H1 (cell line): ENCODE measurements at regions not wholly inside any gene's neighbourhood (a gene's known extent, or its start where the extent isn't known, plus 50 kb on each side); places are given as distances from the start of the nearest gene placed in this dataset.

Source experiments
- CTCF ChIA-PET: fragments of 300-600 bp; sonication (Branson Sonifier 250); formaldehyde crosslinking; loops from one replicate; lab custom pipeline; 2021; ENCODE audit not compliant: partially characterized antibody; lab: Charles Lee
- POLR2A ChIA-PET: fragments of 300-600 bp; sonication (Branson Sonifier 250); formaldehyde crosslinking; loops from one replicate; lab custom pipeline; 2021; ENCODE audit warnings: inconsistent platforms; ENCODE audit not compliant: partially characterized antibody; lab: Charles Lee
- DNase-seq, 2 experiments: peaks; one replicate each; pipeline versions ENCODE4 v3.0.0 to v3.0.0-alpha.2; 2010 to 2022; ENCODE audit warnings: low spot score in 2 of 2, low read depth in 1 of 2, mixed read lengths in 1 of 2
- FAIRE-seq: peaks from 2 replicates; lab custom pipeline; 2011; peaks lifted over from hg19 to GRCh38; lab: Jason Lieb, UNC
- H2AFZ ChIP-seq: 2 replicates; pipeline ENCODE4 v1.8.1; 2012; ENCODE audit warnings: low read length, inconsistent platforms
- H2AK5ac ChIP-seq: 2 replicates; pipeline ENCODE4 v1.6.1; 2013; ENCODE audit warnings: low read depth, low read length
- H2BK120ac ChIP-seq: replicated peaks from 2 replicates; pipeline ENCODE3; 2013; ENCODE audit warnings: low read depth, low read length, inconsistent platforms
- H2BK12ac ChIP-seq: 2 replicates; pipeline ENCODE4 v1.6.1; 2013; ENCODE audit warnings: low read depth, low read length
- H2BK15ac ChIP-seq: 2 replicates; pipeline ENCODE4 v1.6.1; 2013; ENCODE audit warnings: low read length
- H2BK20ac ChIP-seq: 2 replicates; pipeline ENCODE4 v1.6.1; 2013; ENCODE audit warnings: low read length
- H2BK5ac ChIP-seq: 2 replicates; pipeline ENCODE4 v1.6.1; 2013; ENCODE audit warnings: low read depth, low read length
- H3K14ac ChIP-seq: 2 replicates; pipeline ENCODE4 v1.6.1; 2013; ENCODE audit warnings: inconsistent platforms; ENCODE audit not compliant: insufficient read length
- H3K18ac ChIP-seq: 2 replicates; pipeline ENCODE4 v1.6.1; 2013; ENCODE audit warnings: low read length; ENCODE audit errors: extremely low read depth
- H3K23ac ChIP-seq: 2 replicates; pipeline ENCODE4 v1.6.1; 2013; ENCODE audit warnings: inconsistent platforms; ENCODE audit not compliant: insufficient read length
- H3K23me2 ChIP-seq: 2 replicates; pipeline ENCODE4 v1.6.1; 2013; ENCODE audit warnings: low read depth, low read length
- H3K27ac ChIP-seq: 2 replicates; pipeline ENCODE4 v1.6.1; 2011; ENCODE audit warnings: low read depth, low read length, inconsistent platforms
- H3K27me3 ChIP-seq, 4 experiments: replicated peaks in 1 of 4; 1 replicate in 1 of 4; 2 replicates in 3 of 4; pipeline versions ENCODE4 v1.6.1 to v1.8.1; 2011 to 2013; ENCODE audit warnings: low read length in 3 of 4, mild to moderate bottlenecking in 3 of 4, inconsistent platforms in 2 of 4, mixed read lengths in 2 of 4, moderate library complexity in 1 of 4; ENCODE audit not compliant: control insufficient read depth in 3 of 4, insufficient read depth in 3 of 4; ENCODE audit errors: extremely low read depth in 1 of 4
- H3K36me3 ChIP-seq, 4 experiments: 2 replicates each; pipeline versions ENCODE4 v1.6.1 to v1.8.1; 2011 to 2013; ENCODE audit warnings: mild to moderate bottlenecking in 4 of 4, low read length in 3 of 4, moderate library complexity in 2 of 4, control low read depth in 1 of 4, inconsistent platforms in 1 of 4; ENCODE audit not compliant: insufficient read depth in 4 of 4, control insufficient read depth in 2 of 4
- H3K4ac ChIP-seq: replicated peaks from 2 replicates; pipeline ENCODE3; 2013; ENCODE audit warnings: low read length, low read depth, mixed read lengths, inconsistent platforms; ENCODE audit not compliant: insufficient read length
- H3K4me1 ChIP-seq, 4 experiments: replicated peaks in 1 of 4; 1 replicate in 1 of 4; 2 replicates in 3 of 4; pipeline versions ENCODE4 v1.6.1 to v1.8.1; 2011 to 2013; ENCODE audit warnings: low read length in 3 of 4, inconsistent platforms in 2 of 4, mixed read lengths in 1 of 4; ENCODE audit not compliant: insufficient read depth in 4 of 4, control insufficient read depth in 3 of 4
- H3K4me2 ChIP-seq, 2 experiments: 2 replicates each; pipeline versions ENCODE4 v1.6.1 to v1.8.1; 2011 to 2013; ENCODE audit warnings: low read depth in 2 of 2, low read length in 2 of 2, control low read depth in 1 of 2, inconsistent platforms in 1 of 2, mild to moderate bottlenecking in 1 of 2; ENCODE audit not compliant: insufficient read depth in 1 of 2
- H3K4me3 ChIP-seq, 4 experiments: fragments of 200-600, 300-600 bp in 1 of 4; sonication (generic), shearing (Covaris generic), sonication (Bioruptor Twin) in 1 of 4; 2 replicates each; pipeline versions ENCODE4 v1.5.1 to v1.8.1; 2011 to 2016; ENCODE audit warnings: low read length in 4 of 4, low read depth in 3 of 4, control low read depth in 2 of 4, inconsistent platforms in 2 of 4, mild to moderate bottlenecking in 2 of 4, mixed read lengths in 1 of 4, moderate library complexity in 1 of 4; ENCODE audit not compliant: insufficient read depth in 2 of 4; ENCODE audit errors: extremely low read depth in 1 of 4
- H3K56ac ChIP-seq: replicated peaks from 2 replicates; pipeline ENCODE3; 2013; ENCODE audit warnings: low read depth, mild to moderate bottlenecking, mixed read lengths, low read length, inconsistent platforms; ENCODE audit not compliant: insufficient read length
- H3K79me1 ChIP-seq: 2 replicates; pipeline ENCODE4 v1.6.1; 2013; ENCODE audit warnings: low read depth, low read length, control low read depth
- H3K79me2 ChIP-seq, 2 experiments: 2 replicates each; pipeline versions ENCODE4 v1.6.1 to v1.8.1; 2012 to 2013; ENCODE audit warnings: low read length in 2 of 2, mild to moderate bottlenecking in 2 of 2, inconsistent platforms in 1 of 2; ENCODE audit not compliant: insufficient read depth in 2 of 2, control insufficient read depth in 1 of 2
- H3K9ac ChIP-seq, 4 experiments: replicated peaks in 1 of 4; 1 replicate in 1 of 4; 2 replicates in 3 of 4; pipeline versions ENCODE4 v1.6.1 to v1.8.1; 2011 to 2013; ENCODE audit warnings: low read depth in 3 of 4, low read length in 3 of 4, control low read depth in 2 of 4, mild to moderate bottlenecking in 2 of 4, moderate library complexity in 2 of 4, inconsistent platforms in 1 of 4; ENCODE audit errors: extremely low read depth in 1 of 4
- H3K9me3 ChIP-seq, 2 experiments: 2 replicates each; pipeline versions ENCODE4 v1.6.1 to v1.8.1; 2012 to 2013; ENCODE audit warnings: mild to moderate bottlenecking in 2 of 2, moderate library complexity in 2 of 2, control low read depth in 1 of 2, inconsistent platforms in 1 of 2, low read depth in 1 of 2, low read length in 1 of 2, mixed read lengths in 1 of 2; ENCODE audit not compliant: insufficient read depth in 2 of 2
- H4K20me1 ChIP-seq, 2 experiments: replicated peaks in 1 of 2; 2 replicates each; pipeline versions ENCODE3 to v1.8.1; 2011 to 2013; ENCODE audit warnings: inconsistent platforms in 2 of 2, low read length in 2 of 2, mild to moderate bottlenecking in 1 of 2; ENCODE audit not compliant: insufficient read depth in 2 of 2, control insufficient read depth in 1 of 2
- H4K5ac ChIP-seq: 2 replicates; pipeline ENCODE4 v1.6.1; 2013; ENCODE audit warnings: low read length, low read depth, mixed read lengths, inconsistent platforms; ENCODE audit not compliant: insufficient read length
- H4K8ac ChIP-seq: 2 replicates; pipeline ENCODE4 v1.8.0; 2013; ENCODE audit warnings: mild to moderate bottlenecking, moderate library complexity, low read length, inconsistent platforms; ENCODE audit not compliant: insufficient read depth; ENCODE audit errors: extremely low read depth
- H4K91ac ChIP-seq: replicated peaks from 2 replicates; pipeline ENCODE3; 2013; ENCODE audit warnings: low read length, mixed read lengths, inconsistent platforms; ENCODE audit not compliant: insufficient read length
- ATF3 ChIP-seq: IDR thresholded peaks from 2 replicates; pipeline ENCODE4 v1.6.1; 2011; ENCODE audit warnings: low read depth, mild to moderate bottlenecking, low read length; ENCODE audit not compliant: insufficient read depth
- CEBPB ChIP-seq: IDR thresholded peaks from 2 replicates; pipeline ENCODE4 v1.6.1; 2012; ENCODE audit warnings: low read depth, low read length
- CHD1 ChIP-seq: IDR thresholded peaks from 2 replicates; pipeline ENCODE4 v1.6.1; 2012; ENCODE audit warnings: low read depth, low read length, improper control_type of control experiment
- CREB1 ChIP-seq: IDR thresholded peaks from 2 replicates; pipeline ENCODE4 v1.6.1; 2012; ENCODE audit warnings: inconsistent platforms
- CTBP2 ChIP-seq: IDR thresholded peaks from 2 replicates; pipeline ENCODE4 v1.7.0; 2011; ENCODE audit warnings: borderline replicate concordance, mild to moderate bottlenecking, moderate library complexity, mixed read lengths, low read length; ENCODE audit not compliant: insufficient read depth, insufficient read length
- E2F6 ChIP-seq: IDR thresholded peaks from 2 replicates; pipeline ENCODE4 v1.6.1; 2012; ENCODE audit warnings: inconsistent platforms
- GTF2F1 ChIP-seq: IDR thresholded peaks from 2 replicates; pipeline ENCODE4 v1.6.1; 2012; ENCODE audit warnings: low read depth, low read length, improper control_type of control experiment, borderline replicate concordance
- KDM1A ChIP-seq: fragments of 200-600, 300-600 bp; sonication (generic); IDR thresholded peaks from 2 replicates; pipeline ENCODE4 v1.7.1; 2016; ENCODE audit warnings: mild to moderate bottlenecking, low read length, borderline replicate concordance
- MAFK ChIP-seq: IDR thresholded peaks from 2 replicates; pipeline ENCODE4 v1.6.1; 2012; ENCODE audit warnings: low read depth, mild to moderate bottlenecking, improper control_type of control experiment, low read length
- SP1 ChIP-seq: IDR thresholded peaks from 2 replicates; pipeline ENCODE4 v1.6.1; 2011; ENCODE audit warnings: low read depth, low read length
- USF2 ChIP-seq: IDR thresholded peaks from 2 replicates; pipeline ENCODE4 v1.6.1; 2011; ENCODE audit warnings: low read length, improper control_type of control experiment
- WGBS, 2 experiments: shearing (Covaris generic) in 1 of 2; methylation state at CpG; one replicate each; pipeline versions ENCODE4 v1.1.6 to v1.1.7; 2013 to 2015; ENCODE audit warnings: low lambda C conversion rate in 2 of 2, mixed read lengths in 2 of 2, inconsistent platforms in 1 of 2, low coverage in 1 of 2, missing lambda C conversion rate in 1 of 2; ENCODE audit not compliant: insufficient replicate concordance in 2 of 2, insufficient coverage in 1 of 2, insufficient read length in 1 of 2; ENCODE audit errors: extremely low coverage in 1 of 2, missing lambda C conversion rate in 1 of 2; 5-methylcytosine and 5-hydroxymethylcytosine counted together

GRCh38 chr9:107931071-107931715 is 441.6 kb upstream of the KLF4 start:
- H3K4me2 ChIP-seq: no peak overlapping the region
- CTCF ChIA-PET: interaction anchor here (0.6 to 2.0 kb wide), 4 partner anchors 14 to 188 kb away, joined by 3 to 5 read pairs (median 3); no protein-coding TSS in a partner anchor

More at GRCh38 chr9:107931071-107931715, 441.6 kb upstream of the KLF4 start:
- Histone ChIP-seq H3K9me3 (no peaks in the 10 kb centered on the region), H3K4me3 (no peak overlapping the region), H3K79me1 (no peaks in the 10 kb centered on the region), H4K20me1 (no peaks in the 10 kb centered on the region), H3K27me3 (no peaks in the 10 kb centered on the region), H2BK20ac (no peak overlapping the region), H2BK120ac (no peak overlapping the region), H2AK5ac (no peak overlapping the region), H3K27ac (no peak overlapping the region), H3K79me2 (no peaks in the 10 kb centered on the region), H3K4me1 (no peaks in the 10 kb centered on the region), H4K91ac (no peak overlapping the region), H4K8ac (no peak overlapping the region), H3K9ac (no peak overlapping the region), H3K18ac (no peak overlapping the region), H3K56ac (no peak overlapping the region), H3K23ac (no peak overlapping the region), H4K5ac (no peak overlapping the region), H3K4ac (no peak overlapping the region), H3K36me3 (no peaks in the 10 kb centered on the region), H2AFZ (peak overlapping the region; percentile 24; the same call in 1 of the 2 replicates), H2BK12ac (no peak overlapping the region), H3K23me2 (no peaks in the 10 kb centered on the region), H2BK15ac (no peak overlapping the region), H3K14ac (no peak overlapping the region), H2BK5ac (no peak overlapping the region)
- DNase-seq (no peak), FAIRE-seq (no peak)
- 88% methylated on average over 8 of the region's 8 CpGs; no CpG with 5 or more reads in 1 of the 2 experiments for WGBS, 2 experiments
- no peak for TF ChIP-seq CEBPB
- no peak for TF ChIP-seq GTF2F1
- TF ChIP-seq ATF3: no peak
- no peak for TF ChIP-seq USF2
- no peak for TF ChIP-seq KDM1A
- no peak for TF ChIP-seq CTBP2
- TF ChIP-seq SP1: no peak
- TF ChIP-seq E2F6: no peak
- no peak for TF ChIP-seq CHD1
- TF ChIP-seq MAFK: no peak
- TF ChIP-seq CREB1: no peak
- POLR2A ChIA-PET: no interaction called here
